Activated naive CD8-positive, alpha-beta T cell treated with anti-CD3 and anti-CD28 coated beads for 36 hours (primary cell): ENCODE measurements at regions not wholly inside any gene's neighbourhood (a gene's known extent, or its start where the extent isn't known, plus 50 kb on each side); places are given as distances from the start of the nearest gene placed in this dataset.

Source experiments
- DNase-seq: peaks from one replicate; pipeline ENCODE4 v3.0.0; 2021
- H3K27ac Mint-ChIP-seq: one replicate; pipeline ENCODE4 v1.8.0; 2022; ENCODE audit warnings: mild to moderate bottlenecking, moderate library complexity, mixed read lengths
- H3K27me3 Mint-ChIP-seq: one replicate; pipeline ENCODE4 v1.8.0; 2022; ENCODE audit warnings: mild to moderate bottlenecking, mixed read lengths
- H3K36me3 Mint-ChIP-seq: one replicate; pipeline ENCODE4 v1.8.0; 2021; ENCODE audit warnings: mild to moderate bottlenecking, mixed read lengths
- H3K4me1 Mint-ChIP-seq: one replicate; pipeline ENCODE4 v1.8.0; 2021; ENCODE audit warnings: mixed read lengths
- H3K4me3 Mint-ChIP-seq: one replicate; pipeline ENCODE4 v1.8.0; 2022; ENCODE audit warnings: mild to moderate bottlenecking, moderate library complexity, mixed read lengths
- H3K9me3 Mint-ChIP-seq: one replicate; pipeline ENCODE4 v1.8.0; 2022; ENCODE audit warnings: mixed read lengths

DNA sequence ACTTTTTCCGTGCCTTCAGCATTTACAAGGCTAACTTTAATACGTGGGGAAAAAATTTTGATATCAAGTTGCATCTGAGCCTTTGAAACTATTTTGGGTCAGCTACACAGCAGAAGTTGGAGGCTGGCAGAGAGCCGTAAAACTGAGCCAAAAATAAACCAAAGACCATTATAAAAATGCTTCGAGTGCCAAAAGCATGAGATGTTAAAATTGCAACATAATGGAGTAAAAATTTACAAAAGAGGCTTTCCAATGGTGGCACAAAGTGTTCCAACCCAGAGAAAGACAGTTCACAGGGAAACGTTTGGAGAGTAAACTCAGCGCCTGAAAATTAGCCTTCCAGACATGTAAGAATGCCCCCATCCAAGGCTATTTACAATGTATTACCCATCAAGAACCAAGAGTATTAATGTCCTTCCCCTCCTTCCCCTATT, 190.3 kb downstream of the TLE1 start:
- Mint-ChIP-seq H3K9me3 (no peaks in the 10 kb centered on the region), H3K27ac (no peak overlapping the region), H3K27me3 (no peaks in the 10 kb centered on the region), H3K4me1 (no peaks in the 10 kb centered on the region), H3K4me3 (no peak overlapping the region), H3K36me3 (no peaks in the 10 kb centered on the region)
- no peak for DNase-seq

DNA sequence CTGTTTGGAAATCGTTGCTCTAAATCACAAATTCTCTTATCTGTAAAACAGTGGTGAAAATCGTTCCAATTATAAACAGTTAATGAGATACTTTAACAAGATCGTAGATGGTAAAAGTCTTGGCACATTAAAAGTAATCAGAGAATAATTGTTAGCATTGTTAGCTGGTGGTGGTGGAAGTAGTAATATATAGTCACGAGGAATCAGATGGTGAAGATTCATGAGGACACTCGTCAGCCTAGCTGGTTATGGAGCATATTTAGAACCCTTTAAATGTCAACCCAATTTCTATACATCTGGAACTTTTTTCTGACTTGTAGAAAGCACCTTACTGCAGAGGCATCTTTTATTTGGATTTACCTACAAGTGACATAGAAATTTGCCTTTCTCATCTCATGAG, 190.8 kb downstream of the TLE1 start:
- H3K4me1 Mint-ChIP-seq, result no peaks in the 10 kb centered on the region
- no peaks in the 10 kb centered on the region for H3K9me3 Mint-ChIP-seq
- no peaks in the 10 kb centered on the region for H3K27me3 Mint-ChIP-seq
- H3K4me3 Mint-ChIP-seq, result no peak overlapping the region
- H3K27ac Mint-ChIP-seq, result no peak overlapping the region
- DNase-seq, result no peak
- no peaks in the 10 kb centered on the region for H3K36me3 Mint-ChIP-seq

DNA sequence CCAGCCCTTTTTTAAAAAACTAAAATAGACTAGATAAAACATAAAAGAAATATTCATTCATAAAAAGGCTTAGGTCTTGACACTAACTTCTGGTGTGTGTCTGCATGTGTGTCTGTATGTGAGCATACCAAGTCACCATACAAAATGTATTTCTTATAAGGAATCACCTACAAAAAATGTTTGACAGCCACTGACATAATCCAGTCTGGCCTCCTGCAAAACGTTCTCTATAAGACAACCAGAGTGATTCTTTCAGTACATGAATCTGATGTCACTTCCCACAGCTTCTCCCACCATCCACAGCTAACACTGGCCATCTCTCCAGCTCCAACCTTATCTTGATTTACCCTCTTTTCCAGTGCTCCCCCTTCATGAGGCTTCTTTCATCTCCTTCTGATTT, 192.3 kb downstream of the TLE1 start:
- Mint-ChIP-seq H3K4me3 (no peak overlapping the region), H3K27me3 (no peaks in the 10 kb centered on the region), H3K27ac (no peak overlapping the region), H3K4me1 (no peaks in the 10 kb centered on the region), H3K9me3 (no peaks in the 10 kb centered on the region), H3K36me3 (no peaks in the 10 kb centered on the region)
- DNase-seq, result no peak

DNA sequence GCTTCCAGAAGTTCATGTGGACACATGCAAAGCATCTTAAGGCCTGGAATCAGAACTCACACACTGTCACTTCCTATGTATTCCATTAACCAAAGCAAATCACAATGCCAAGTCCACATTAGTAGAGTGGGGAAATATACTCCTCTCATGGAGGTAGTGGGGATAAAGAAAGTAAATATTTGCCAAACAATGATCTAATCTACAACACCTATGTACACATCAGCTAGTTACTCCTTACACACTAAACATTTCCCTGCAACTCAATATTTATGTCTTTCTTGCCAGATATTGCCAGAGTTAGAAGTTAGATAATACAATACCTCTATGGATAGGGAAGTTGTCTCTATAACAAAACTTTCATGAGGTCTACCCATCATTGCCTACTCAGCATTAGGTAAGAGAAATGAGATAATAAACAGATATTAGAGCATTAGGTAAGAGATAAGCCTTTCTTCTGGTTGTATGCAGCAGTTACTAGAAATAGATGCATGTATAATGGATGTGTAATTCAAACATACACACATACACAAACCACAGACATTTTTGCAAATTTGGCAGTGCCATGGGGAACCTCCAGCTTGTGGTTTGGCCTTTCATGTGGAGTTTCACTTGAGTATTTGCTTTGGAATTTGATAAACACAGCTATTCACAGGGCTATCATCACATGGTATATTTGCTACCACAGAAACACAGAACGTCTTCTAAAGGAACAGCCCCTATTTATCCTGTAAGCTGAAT, 196.5 kb downstream of the TLE1 start:
- Mint-ChIP-seq H3K27ac (no peak overlapping the region), H3K9me3 (no peaks in the 10 kb centered on the region), H3K4me3 (no peak overlapping the region), H3K27me3 (no peaks in the 10 kb centered on the region), H3K36me3 (no peaks in the 10 kb centered on the region), H3K4me1 (no peaks in the 10 kb centered on the region)
- no peak for DNase-seq

DNA sequence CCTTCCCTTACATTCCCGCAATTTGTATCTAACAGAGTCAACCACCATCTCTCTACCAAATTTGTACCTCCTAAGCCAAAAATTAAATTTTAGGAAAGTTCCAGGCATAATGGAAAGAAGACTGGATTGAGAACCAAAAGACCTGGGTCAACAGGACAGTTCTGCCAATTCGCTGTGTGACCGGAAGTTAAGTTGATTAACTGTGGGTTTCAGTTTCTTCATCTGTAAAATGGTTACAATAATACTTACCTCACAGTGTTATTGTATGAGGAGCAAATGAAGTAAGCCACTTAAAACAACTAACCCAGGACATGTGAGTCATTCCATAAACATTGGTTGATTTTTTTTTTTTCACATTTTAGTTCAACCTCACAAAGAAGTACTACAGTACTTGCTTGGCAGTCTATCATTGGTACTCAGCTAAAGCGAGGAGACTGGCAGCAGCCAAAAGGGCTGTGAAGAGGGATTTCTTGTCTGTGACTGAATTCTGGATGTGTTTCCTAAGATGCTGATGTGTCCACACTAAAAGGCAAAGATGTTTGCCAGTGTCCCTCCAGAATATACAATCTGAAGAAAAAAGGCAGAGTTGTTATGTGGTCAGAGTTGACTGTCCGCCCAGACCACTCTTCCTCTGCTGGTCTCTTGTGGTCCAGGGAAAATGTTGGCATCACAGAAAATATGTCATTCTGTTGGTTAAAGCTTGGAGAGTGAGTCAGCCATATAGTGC, 198.6 kb downstream of the TLE1 start:
- Mint-ChIP-seq H3K36me3 (no peaks in the 10 kb centered on the region), H3K4me3 (no peak overlapping the region), H3K27me3 (no peaks in the 10 kb centered on the region), H3K4me1 (no peaks in the 10 kb centered on the region), H3K27ac (no peak overlapping the region), H3K9me3 (no peaks in the 10 kb centered on the region)
- no peak for DNase-seq

DNA sequence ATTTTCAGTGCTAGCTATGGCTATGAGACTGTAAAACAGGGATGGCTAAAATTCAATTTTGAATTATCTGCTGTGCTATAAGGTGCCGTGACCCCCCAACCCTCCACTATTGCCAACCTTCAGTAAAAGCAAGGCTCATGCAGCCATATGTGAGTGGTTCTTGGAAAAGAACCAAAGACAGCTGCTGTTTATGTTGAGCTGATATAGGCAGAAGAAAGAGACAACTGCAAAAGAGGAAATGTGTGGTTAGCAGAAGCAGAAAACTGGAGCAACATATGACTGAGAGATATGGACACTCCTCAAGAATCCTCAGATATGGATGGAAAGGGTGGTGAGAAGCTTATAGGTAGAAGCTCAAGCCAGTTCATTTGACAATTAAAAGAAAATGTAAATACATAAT, 200.3 kb downstream of the TLE1 start:
- no peak for DNase-seq
- Mint-ChIP-seq H3K27me3 (no peaks in the 10 kb centered on the region), H3K27ac (no peak overlapping the region), H3K4me3 (no peak overlapping the region), H3K4me1 (no peaks in the 10 kb centered on the region), H3K36me3 (no peaks in the 10 kb centered on the region), H3K9me3 (no peaks in the 10 kb centered on the region)

DNA sequence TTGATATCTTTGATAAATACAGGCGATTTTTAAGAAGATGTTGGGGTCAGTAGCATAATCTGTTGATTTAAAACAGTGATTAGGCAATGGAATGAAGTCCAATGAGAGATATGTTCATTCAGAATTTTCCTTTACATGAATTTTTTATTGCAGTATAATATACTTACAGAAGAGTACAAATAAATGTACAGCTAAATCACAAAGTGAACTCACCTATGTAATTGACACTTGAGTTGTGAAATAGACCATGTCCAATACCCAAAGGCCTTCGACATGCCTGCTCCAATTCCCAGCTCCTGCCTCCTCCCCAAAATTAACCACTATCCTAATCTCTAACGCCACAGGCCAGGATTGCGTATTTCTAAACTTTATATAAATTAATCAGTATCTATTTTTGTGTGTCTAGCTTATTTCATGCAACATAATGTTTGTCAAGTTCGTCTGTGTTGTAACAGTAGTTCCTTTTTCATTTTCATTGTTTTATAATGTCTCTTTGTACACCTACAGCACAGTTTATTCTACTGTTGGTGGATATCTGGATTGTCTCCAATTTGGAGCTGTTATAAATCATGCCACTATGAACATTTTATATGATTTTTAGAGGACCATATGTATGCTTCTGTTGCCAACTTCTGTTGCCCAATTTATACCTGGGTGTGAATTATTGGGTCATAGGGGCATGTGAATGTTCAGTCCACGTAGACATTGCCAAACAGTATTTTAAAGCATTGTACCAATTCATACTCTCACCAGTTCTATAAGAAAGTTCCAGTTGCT, 208.3 kb downstream of the TLE1 start:
- no peak overlapping the region for H3K27ac Mint-ChIP-seq
- no peak for DNase-seq
- peaks cover 3% of the 10 kb centered on the region for H3K9me3 Mint-ChIP-seq
- no peaks in the 10 kb centered on the region for H3K4me1 Mint-ChIP-seq
- H3K36me3 Mint-ChIP-seq, result no peaks in the 10 kb centered on the region
- H3K4me3 Mint-ChIP-seq, result no peak overlapping the region
- no peaks in the 10 kb centered on the region for H3K27me3 Mint-ChIP-seq

DNA sequence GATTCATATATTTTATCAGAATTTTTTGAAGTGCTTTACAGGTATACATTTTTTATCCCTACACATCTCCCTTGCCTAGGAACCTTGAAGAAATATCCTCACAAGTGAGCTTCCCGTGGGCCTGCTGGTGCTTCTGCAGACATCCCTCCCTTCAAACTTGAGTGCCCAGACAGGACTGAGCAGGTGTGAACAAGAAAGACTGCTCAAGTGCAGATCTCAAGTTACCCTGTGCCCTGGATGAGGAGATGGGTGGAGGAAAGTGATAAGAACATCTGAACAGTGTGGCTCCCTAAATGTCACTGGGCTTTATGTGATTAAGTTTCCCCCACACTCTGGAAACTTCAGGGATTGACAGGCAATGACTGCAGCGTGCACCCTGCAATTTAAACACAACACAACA, 209.8 kb downstream of the TLE1 start:
- H3K4me1 Mint-ChIP-seq, result no peaks in the 10 kb centered on the region
- H3K27me3 Mint-ChIP-seq, result no peaks in the 10 kb centered on the region
- H3K27ac Mint-ChIP-seq, result no peak overlapping the region
- no peak overlapping the region for H3K4me3 Mint-ChIP-seq
- no peaks in the 10 kb centered on the region for H3K36me3 Mint-ChIP-seq
- no peak for DNase-seq
- H3K9me3 Mint-ChIP-seq, result peaks cover 3% of the 10 kb centered on the region

DNA sequence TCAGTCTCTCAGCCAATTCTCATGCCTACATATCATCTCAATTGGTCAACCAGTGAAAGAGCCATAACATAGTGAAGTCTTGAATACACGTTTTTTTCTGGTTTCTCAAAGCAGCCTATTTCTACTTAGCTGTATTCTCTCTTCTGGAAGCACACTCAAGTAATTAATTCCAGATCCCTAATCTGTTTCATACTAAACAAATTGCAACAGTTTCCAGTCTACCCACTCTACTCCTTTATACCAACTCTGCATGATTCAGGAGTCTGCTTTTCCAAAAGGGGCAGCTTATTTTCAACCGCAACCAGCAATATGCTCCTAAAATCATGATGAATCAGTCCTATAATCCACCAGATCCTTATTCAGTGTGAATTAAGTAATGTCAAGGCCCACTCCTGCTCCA, 211.7 kb downstream of the TLE1 start:
- H3K36me3 Mint-ChIP-seq, result no peaks in the 10 kb centered on the region
- no peaks in the 10 kb centered on the region for H3K4me1 Mint-ChIP-seq
- H3K27ac Mint-ChIP-seq, result no peak overlapping the region
- H3K4me3 Mint-ChIP-seq, result no peak overlapping the region
- H3K27me3 Mint-ChIP-seq, result no peaks in the 10 kb centered on the region
- no peak for DNase-seq
- H3K9me3 Mint-ChIP-seq, result peaks cover 3% of the 10 kb centered on the region

DNA sequence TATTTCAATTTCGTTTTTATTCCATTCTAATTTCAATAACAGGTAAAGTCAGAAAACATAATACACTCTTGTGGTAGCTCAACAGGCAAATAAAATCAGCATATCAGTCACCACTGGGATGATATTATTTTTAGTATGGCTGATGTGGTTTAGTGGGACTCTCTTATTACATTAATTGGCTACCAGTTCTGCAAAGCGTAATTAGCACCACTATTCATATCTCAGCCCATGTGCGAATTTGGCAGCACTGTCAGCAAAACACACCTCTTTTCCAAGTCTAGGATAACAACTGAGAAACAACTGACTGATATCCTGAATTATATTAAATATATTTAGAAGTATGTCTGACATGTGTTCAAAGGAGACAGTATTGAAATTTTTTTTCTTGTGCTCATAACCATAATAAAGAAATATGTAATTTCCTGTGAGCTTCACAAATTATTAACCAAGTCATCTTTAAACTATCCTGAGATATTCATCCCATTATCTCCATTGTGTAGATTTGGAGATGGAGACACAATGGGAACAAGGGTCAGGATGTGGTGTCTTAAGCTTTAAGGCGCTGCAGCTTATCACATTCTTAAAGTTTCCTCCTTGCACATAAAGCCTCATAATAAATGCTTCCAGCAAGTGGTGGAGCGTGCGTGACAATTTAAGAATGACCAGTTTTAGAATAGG, 212.4 kb downstream of the TLE1 start:
- H3K27me3 Mint-ChIP-seq, result no peaks in the 10 kb centered on the region
- H3K27ac Mint-ChIP-seq, result no peak overlapping the region
- no peaks in the 10 kb centered on the region for H3K4me1 Mint-ChIP-seq
- H3K9me3 Mint-ChIP-seq, result peaks cover 3% of the 10 kb centered on the region
- no peak overlapping the region for H3K4me3 Mint-ChIP-seq
- no peaks in the 10 kb centered on the region for H3K36me3 Mint-ChIP-seq
- no peak for DNase-seq

DNA sequence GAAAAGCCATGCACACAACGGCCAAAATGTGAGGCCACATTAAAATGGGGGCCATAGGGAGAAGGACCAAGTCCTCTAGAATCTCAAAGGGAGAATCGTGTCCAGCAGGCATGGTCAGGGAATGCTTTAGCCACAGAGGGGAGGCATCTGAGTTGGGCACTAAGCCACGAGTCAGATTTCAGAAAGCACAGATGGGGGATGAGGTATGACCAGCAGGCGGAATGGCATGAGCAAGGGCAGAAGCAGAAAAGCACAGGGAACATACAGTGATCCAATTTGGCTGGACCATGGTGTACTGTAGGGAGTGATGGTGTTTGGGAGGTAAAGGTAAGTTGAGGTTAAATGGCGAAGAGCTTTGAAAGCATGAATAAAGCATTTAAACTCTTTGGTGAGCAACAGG, 214.6 kb downstream of the TLE1 start:
- H3K36me3 Mint-ChIP-seq, result no peaks in the 10 kb centered on the region
- DNase-seq, result no peak
- no peak overlapping the region for H3K27ac Mint-ChIP-seq
- no peaks in the 10 kb centered on the region for H3K4me1 Mint-ChIP-seq
- no peaks in the 10 kb centered on the region for H3K27me3 Mint-ChIP-seq
- H3K4me3 Mint-ChIP-seq, result no peak overlapping the region
- no peaks in the 10 kb centered on the region for H3K9me3 Mint-ChIP-seq

DNA sequence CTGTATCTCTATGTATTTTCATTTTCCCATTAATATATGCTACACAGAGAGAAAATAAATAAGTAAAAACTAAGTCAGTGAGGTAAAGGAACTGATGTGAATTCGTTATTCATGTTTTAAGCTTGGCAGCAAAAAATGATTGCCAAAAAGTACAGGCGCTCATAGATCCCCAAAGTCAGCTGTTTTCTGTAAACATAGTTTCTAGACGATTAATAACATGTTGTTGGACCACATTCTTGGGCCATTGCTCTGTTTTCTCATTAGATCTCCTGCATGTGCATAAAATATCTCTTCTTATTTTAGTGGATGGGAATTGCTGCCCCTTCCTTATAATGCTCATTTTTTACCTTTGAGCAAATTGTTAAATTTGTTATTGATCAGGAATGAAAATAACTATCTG, 215.2 kb downstream of the TLE1 start:
- Mint-ChIP-seq H3K27me3 (no peaks in the 10 kb centered on the region), H3K27ac (no peak overlapping the region), H3K36me3 (no peaks in the 10 kb centered on the region), H3K4me1 (no peaks in the 10 kb centered on the region), H3K9me3 (no peaks in the 10 kb centered on the region), H3K4me3 (no peak overlapping the region)
- DNase-seq, result no peak

DNA sequence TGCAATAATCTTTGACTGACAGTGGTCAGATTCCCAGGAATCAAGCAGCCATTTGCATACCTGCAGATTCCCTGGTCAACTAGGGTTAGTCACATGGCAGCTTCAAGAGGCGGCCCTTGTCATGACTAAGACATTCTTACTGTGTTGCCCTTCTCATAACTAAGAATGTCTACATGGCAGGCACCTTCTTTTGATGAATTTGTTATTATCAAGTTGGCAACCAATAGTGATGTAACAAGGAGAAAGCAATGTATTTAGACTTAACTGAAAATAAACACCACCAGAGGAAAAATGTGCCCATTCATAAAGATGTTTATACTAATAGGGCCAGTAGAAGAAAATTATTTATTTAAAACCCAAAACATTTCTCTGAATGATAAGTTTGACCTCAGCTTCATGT, 215.6 kb downstream of the TLE1 start:
- no peaks in the 10 kb centered on the region for H3K9me3 Mint-ChIP-seq
- no peaks in the 10 kb centered on the region for H3K36me3 Mint-ChIP-seq

DNA sequence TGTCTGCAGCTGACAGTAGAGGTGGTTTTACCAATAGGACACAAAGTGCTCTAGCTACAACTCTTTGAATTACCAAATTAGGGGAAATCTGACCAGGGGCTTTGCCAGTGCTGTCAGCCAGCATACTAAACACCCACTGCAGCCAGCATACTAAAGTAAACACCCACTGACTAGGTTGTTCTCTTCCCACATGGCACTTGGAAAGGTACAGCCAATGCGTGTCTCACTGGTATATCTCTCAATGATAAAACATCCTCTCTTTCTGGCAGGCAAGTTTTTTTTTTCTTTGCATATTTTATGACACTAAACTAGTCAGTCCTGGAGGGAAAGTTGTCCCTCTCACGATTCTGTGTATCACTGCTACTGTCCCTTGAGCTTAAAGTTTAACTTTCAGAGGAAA, 216.1 kb downstream of the TLE1 start:
- no peak for DNase-seq
- Mint-ChIP-seq H3K9me3 (no peaks in the 10 kb centered on the region), H3K4me3 (no peak overlapping the region), H3K27ac (no peak overlapping the region), H3K27me3 (no peaks in the 10 kb centered on the region), H3K36me3 (no peaks in the 10 kb centered on the region), H3K4me1 (no peaks in the 10 kb centered on the region)

More for the DNA sequence above, 215.6 kb downstream of the TLE1 start:
- H3K27ac Mint-ChIP-seq, result no peak overlapping the region
- H3K4me1 Mint-ChIP-seq, result no peaks in the 10 kb centered on the region
- DNase-seq, result no peak
- no peaks in the 10 kb centered on the region for H3K27me3 Mint-ChIP-seq
- no peak overlapping the region for H3K4me3 Mint-ChIP-seq

DNA sequence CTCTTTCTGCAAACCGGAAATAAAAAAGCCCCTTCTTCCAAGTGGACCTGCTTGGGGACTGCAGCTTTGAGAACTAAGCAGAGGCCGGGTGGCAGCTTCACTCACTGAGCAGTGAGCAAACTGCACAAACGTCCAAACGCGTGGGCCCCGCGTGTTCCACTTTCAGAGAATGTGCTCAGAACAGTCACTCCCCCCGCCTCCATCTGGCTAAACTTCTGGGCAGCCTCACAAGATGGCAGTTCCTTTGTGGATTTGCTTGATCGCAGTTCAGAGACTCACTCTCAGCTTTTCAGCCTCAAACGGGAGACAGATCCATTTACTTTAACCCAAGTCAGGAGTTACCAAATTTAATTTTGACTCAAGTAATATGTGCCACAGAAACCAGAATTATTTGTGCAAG, 216.6 kb downstream of the TLE1 start:
- H3K4me1 Mint-ChIP-seq, result no peaks in the 10 kb centered on the region
- no peaks in the 10 kb centered on the region for H3K36me3 Mint-ChIP-seq
- H3K9me3 Mint-ChIP-seq, result no peaks in the 10 kb centered on the region
- no peak overlapping the region for H3K4me3 Mint-ChIP-seq
- H3K27ac Mint-ChIP-seq, result no peak overlapping the region
- no peak for DNase-seq
- peaks cover 4% of the 10 kb centered on the region for H3K27me3 Mint-ChIP-seq
